HepG2 (cell line): ENCODE measurements at regions not wholly inside any gene's neighbourhood (a gene's known extent, or its start where the extent isn't known, plus 50 kb on each side); places are given as distances from the start of the nearest gene placed in this dataset.

ENCODE experiments used
- CEBPG ChIP-seq: IDR thresholded peaks from 2 replicates; pipeline ENCODE4 v1.6.1; 2016
- E2F1 ChIP-seq: sonication (generic); formaldehyde crosslinking; IDR thresholded peaks from 2 replicates; pipeline ENCODE4 v1.5.0; 2020; ENCODE audit warnings: missing genetic modification reagents
- GPN1 ChIP-seq: sonication (generic); formaldehyde crosslinking; IDR thresholded peaks from 2 replicates; pipeline ENCODE4 v1.5.1; 2020; ENCODE audit warnings: missing genetic modification reagents, borderline replicate concordance
- HOXA3 ChIP-seq: sonication (generic); formaldehyde crosslinking; IDR thresholded peaks from 2 replicates; pipeline ENCODE4 v1.5.0; 2020; ENCODE audit warnings: missing genetic modification reagents
- JUN ChIP-seq: sonication (generic); formaldehyde crosslinking; IDR thresholded peaks from 2 replicates; pipeline ENCODE4 v1.4.0; 2020; ENCODE audit warnings: mild to moderate bottlenecking, missing genetic modification reagents
- KLF12 ChIP-seq: sonication (generic); formaldehyde crosslinking; IDR thresholded peaks from 2 replicates; pipeline ENCODE4 v1.4.0; 2020; ENCODE audit warnings: missing genetic modification reagents, borderline replicate concordance
- MZF1 ChIP-seq: sonication (generic); formaldehyde crosslinking; IDR thresholded peaks from 2 replicates; pipeline ENCODE4 v1.8.1; 2023; ENCODE audit warnings: mild to moderate bottlenecking, missing genetic modification reagents, borderline replicate concordance
- PAWR ChIP-seq: sonication (generic); formaldehyde crosslinking; IDR thresholded peaks from 2 replicates; pipeline ENCODE4 v1.4.0; 2020; ENCODE audit warnings: missing genetic modification reagents, mild to moderate bottlenecking, borderline replicate concordance
- PPARG ChIP-seq: conservative IDR thresholded peaks from 2 replicates; pipeline ENCODE4 v1.6.1; 2016; ENCODE audit warnings: missing biosample characterization, missing genetic modification reagents
- SAP130 ChIP-seq: IDR thresholded peaks from 2 replicates; pipeline ENCODE4 v1.6.1; 2016; ENCODE audit warnings: low read depth
- SATB2 ChIP-seq: sonication (generic); formaldehyde crosslinking; IDR thresholded peaks from 2 replicates; pipeline ENCODE4 v1.5.0; 2020; ENCODE audit warnings: missing genetic modification reagents
- TAF15 ChIP-seq: fragments of 200-400 bp; formaldehyde crosslinking; IDR thresholded peaks from one replicate; pipeline ENCODE4 v1.6.1; 2018; ENCODE audit warnings: mild to moderate bottlenecking, low read depth, low read length; ENCODE audit not compliant: poor library complexity, severe bottlenecking
- ZMYM2 ChIP-seq: sonication (generic); formaldehyde crosslinking; IDR thresholded peaks from 2 replicates; pipeline ENCODE4 v1.8.0; 2022; ENCODE audit warnings: mild to moderate bottlenecking, missing genetic modification reagents
- ZNF468 ChIP-seq: sonication (generic); formaldehyde crosslinking; IDR thresholded peaks from 2 replicates; pipeline ENCODE4 v1.8.0; 2022; ENCODE audit warnings: mild to moderate bottlenecking, moderate library complexity, missing genetic modification reagents
- ZNF609 ChIP-seq: sonication (generic); formaldehyde crosslinking; IDR thresholded peaks from 2 replicates; pipeline ENCODE4 v1.4.0; 2020; ENCODE audit warnings: mild to moderate bottlenecking, missing genetic modification reagents, borderline replicate concordance
- ZNF644 ChIP-seq: IDR thresholded peaks from 2 replicates; pipeline ENCODE4 v1.6.1; 2016; ENCODE audit warnings: low read depth
- ZNF747 ChIP-seq: sonication (generic); formaldehyde crosslinking; IDR thresholded peaks from 2 replicates; pipeline ENCODE4 v1.8.1; 2023; ENCODE audit warnings: missing genetic modification reagents, mild to moderate bottlenecking, borderline replicate concordance
- ZNF788 ChIP-seq: sonication (generic); formaldehyde crosslinking; IDR thresholded peaks from 2 replicates; pipeline ENCODE4 v1.5.0; 2020; ENCODE audit warnings: mild to moderate bottlenecking, missing genetic modification reagents, borderline replicate concordance
- TF ChIP-seq, protein P1 (sequence below): sonication (generic); formaldehyde crosslinking; IDR thresholded peaks from 2 replicates; pipeline ENCODE4 v1.8.0; 2022; ENCODE audit warnings: mild to moderate bottlenecking, missing genetic modification reagents, moderate library complexity
- TF ChIP-seq, protein P2 (sequence below): sonication (generic); formaldehyde crosslinking; IDR thresholded peaks from 2 replicates; pipeline ENCODE4 v1.4.0; 2020; ENCODE audit warnings: mild to moderate bottlenecking, missing genetic modification reagents

GRCh38 chr21:43311301-43311817 lies 115.6 kb downstream of the SIK1 start (continued):
- no peak for TF ChIP-seq PAWR
- TF ChIP-seq GPN1 (CRISPR knock-in tag): no peak
- TF ChIP-seq, protein P1, sequence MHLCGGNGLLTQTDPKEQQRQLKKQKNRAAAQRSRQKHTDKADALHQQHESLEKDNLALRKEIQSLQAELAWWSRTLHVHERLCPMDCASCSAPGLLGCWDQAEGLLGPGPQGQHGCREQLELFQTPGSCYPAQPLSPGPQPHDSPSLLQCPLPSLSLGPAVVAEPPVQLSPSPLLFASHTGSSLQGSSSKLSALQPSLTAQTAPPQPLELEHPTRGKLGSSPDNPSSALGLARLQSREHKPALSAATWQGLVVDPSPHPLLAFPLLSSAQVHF (CRISPR knock-in tag): no peak
- TF ChIP-seq ZNF644 (CRISPR knock-in tag): 0 out of 2 replicates have a peak, but pooled peaks have one; percentile 54
- TF ChIP-seq HOXA3: peak; percentile 57; the same call in 1 of the 2 replicates
- TF ChIP-seq PPARG (CRISPR knock-in tag): no peak
- TF ChIP-seq ZMYM2 (CRISPR knock-in tag): no peak
- TF ChIP-seq CEBPG (CRISPR knock-in tag): no peak
- TF ChIP-seq E2F1: no peak
- 0 out of 2 replicates have a peak, but pooled peaks have one; percentile 22 for TF ChIP-seq ZNF788 (CRISPR knock-in tag)
- TF ChIP-seq SATB2 (CRISPR knock-in tag): no peak
- no peak for TF ChIP-seq JUN (CRISPR knock-in tag)
- TF ChIP-seq KLF12 (CRISPR knock-in tag): no peak
- no peak for TF ChIP-seq ZNF468
- TF ChIP-seq TAF15: no peak
- TF ChIP-seq MZF1 (CRISPR knock-in tag): no peak
- no peak for TF ChIP-seq ZNF747 (CRISPR knock-in tag)
- TF ChIP-seq SAP130 (CRISPR knock-in tag): peak; percentile 67
- TF ChIP-seq, protein P2, sequence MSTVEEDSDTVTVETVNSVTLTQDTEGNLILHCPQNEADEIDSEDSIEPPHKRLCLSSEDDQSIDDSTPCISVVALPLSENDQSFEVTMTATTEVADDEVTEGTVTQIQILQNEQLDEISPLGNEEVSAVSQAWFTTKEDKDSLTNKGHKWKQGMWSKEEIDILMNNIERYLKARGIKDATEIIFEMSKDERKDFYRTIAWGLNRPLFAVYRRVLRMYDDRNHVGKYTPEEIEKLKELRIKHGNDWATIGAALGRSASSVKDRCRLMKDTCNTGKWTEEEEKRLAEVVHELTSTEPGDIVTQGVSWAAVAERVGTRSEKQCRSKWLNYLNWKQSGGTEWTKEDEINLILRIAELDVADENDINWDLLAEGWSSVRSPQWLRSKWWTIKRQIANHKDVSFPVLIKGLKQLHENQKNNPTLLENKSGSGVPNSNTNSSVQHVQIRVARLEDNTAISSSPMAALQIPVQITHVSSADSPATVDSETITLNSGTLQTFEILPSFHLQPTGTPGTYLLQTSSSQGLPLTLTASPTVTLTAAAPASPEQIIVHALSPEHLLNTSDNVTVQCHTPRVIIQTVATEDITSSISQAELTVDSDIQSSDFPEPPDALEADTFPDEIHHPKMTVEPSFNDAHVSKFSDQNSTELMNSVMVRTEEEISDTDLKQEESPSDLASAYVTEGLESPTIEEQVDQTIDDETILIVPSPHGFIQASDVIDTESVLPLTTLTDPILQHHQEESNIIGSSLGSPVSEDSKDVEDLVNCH: no peak
- no peak for TF ChIP-seq ZNF609 (CRISPR knock-in tag)
